ENCODE measurements at regions not wholly inside any gene's neighbourhood (a gene's known extent, or its start where the extent isn't known, plus 50 kb on each side); places are given as distances from the start of the nearest gene placed in this dataset.

DNA sequence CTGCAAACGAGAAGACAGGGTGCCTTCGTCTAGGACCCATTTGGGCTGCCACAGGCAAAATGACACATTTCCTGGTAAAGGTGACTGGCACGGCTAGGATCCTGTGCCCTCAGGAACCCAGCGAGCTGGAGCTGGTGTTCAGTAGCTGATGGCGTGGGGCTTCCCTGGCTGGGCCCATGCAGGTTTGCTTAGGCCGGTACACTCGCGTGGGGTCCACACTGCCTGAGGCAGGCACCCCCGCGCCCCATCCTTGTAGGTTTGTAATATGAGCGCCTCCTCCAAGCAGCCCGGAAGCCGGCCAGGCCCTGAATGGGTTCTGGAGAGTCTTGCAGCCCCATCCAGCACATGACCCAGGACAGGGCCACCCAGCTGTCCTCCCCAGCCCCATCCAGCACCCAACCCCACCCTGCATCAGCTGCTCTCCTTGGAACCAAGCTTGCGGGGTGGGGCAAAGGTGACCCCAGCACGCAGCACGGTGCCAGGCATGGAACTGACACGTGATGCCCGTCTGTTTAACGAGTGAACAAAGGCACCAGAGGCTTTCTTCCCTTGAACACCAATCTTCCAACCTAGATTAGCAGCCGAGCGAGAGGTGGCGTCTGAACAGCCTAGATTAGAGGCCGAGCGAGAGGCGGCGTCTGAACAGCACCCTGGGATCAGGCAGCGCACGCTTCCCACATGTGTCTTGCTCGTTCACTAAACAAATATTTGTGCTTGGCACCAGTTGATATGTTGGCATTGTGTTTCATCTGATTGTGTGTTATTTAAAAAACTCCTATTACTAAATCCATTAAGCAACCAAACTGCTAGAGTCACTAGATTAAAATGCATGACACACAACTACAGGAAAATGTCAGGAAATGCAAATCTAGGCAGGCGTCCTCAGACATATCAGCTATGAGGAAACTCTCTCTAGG lies 112.1 kb downstream of the DLL1 start:
- Histone ChIP-seq H4K20me1 (ENCODE audit: insufficient read depth, low read length) (no peaks in the 10 kb centered on the region), H3K9me3 (ENCODE audit: low read depth, low read length) (no peaks in the 10 kb centered on the region), H3K79me2 (ENCODE audit: insufficient read depth, low read length) (no peaks in the 10 kb centered on the region), H3K27me3 (ENCODE audit: insufficient read depth, low read length) (no peaks in the 10 kb centered on the region), H2AFZ (ENCODE audit: low read length) (no peak overlapping the region), H3K4me1 (ENCODE audit: insufficient read depth, low read length) (no peaks in the 10 kb centered on the region), H3K4me2 (ENCODE audit: insufficient read depth, low read length) (no peak overlapping the region), H3K36me3 (ENCODE audit: insufficient read depth, low read length) (no peaks in the 10 kb centered on the region), H3K4me3 (ENCODE audit: insufficient read depth, low read length) (no peak overlapping the region), H3K27ac (ENCODE audit: low read depth, low read length) (no peak overlapping the region)
- TF ChIP-seq, protein P1, sequence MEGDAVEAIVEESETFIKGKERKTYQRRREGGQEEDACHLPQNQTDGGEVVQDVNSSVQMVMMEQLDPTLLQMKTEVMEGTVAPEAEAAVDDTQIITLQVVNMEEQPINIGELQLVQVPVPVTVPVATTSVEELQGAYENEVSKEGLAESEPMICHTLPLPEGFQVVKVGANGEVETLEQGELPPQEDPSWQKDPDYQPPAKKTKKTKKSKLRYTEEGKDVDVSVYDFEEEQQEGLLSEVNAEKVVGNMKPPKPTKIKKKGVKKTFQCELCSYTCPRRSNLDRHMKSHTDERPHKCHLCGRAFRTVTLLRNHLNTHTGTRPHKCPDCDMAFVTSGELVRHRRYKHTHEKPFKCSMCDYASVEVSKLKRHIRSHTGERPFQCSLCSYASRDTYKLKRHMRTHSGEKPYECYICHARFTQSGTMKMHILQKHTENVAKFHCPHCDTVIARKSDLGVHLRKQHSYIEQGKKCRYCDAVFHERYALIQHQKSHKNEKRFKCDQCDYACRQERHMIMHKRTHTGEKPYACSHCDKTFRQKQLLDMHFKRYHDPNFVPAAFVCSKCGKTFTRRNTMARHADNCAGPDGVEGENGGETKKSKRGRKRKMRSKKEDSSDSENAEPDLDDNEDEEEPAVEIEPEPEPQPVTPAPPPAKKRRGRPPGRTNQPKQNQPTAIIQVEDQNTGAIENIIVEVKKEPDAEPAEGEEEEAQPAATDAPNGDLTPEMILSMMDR (IDR thresholded peaks at IDR 0.05; ENCODE audit: extremely low read depth, low read depth, low read length) = no peak
- peak; percentile 85 for DNase-seq (ENCODE audit: insufficient read length, low spot score, missing footprints)

DNA sequence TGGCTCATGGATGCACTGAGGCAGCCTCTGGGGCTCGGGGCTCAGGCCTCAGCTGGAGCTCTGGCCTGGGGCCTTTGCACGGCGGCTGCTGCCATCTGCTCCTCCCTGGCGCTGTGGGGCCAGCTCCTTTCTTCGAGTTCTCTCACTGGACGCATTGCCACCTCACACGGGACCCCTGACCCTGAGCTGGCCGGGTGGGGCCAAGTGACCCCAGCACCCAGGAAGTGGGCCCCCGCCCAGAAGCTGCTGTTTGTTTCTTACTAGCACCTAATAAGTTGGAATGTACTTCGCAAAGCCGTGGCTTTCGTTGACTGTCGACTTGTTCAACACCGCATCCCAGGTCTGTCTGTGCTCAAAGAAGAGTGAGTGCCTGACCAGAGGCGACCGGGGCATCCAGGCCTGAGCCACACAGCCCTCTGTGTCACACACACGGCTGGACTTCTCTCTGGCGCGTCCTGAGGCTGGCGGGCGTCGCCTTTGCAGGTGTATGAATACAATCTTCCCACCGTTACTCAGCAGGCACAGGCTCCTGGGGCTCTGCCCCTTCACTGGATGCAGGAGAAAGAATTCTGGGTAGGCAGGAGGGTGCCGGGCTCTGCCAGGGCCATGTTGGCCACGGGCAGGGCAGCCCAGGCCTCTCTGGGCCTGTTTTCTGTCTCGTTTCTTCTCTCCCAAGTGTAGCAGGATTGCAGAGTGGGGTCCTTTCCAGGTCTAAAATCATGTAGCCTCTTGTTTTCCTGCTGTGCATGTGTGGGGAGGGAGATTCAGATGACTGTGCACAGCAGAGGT lies 112.9 kb downstream of the DLL1 start:
- Histone ChIP-seq H3K4me3 (ENCODE audit: insufficient read depth, low read length) (no peak overlapping the region), H3K4me1 (ENCODE audit: insufficient read depth, low read length) (no peaks in the 10 kb centered on the region), H3K9me3 (ENCODE audit: low read depth, low read length) (no peaks in the 10 kb centered on the region), H3K27ac (ENCODE audit: low read depth, low read length) (no peak overlapping the region), H3K4me2 (ENCODE audit: insufficient read depth, low read length) (no peak overlapping the region), H3K27me3 (ENCODE audit: insufficient read depth, low read length) (no peaks in the 10 kb centered on the region), H2AFZ (ENCODE audit: low read length) (no peak overlapping the region), H3K36me3 (ENCODE audit: insufficient read depth, low read length) (no peaks in the 10 kb centered on the region), H4K20me1 (ENCODE audit: insufficient read depth, low read length) (no peaks in the 10 kb centered on the region), H3K79me2 (ENCODE audit: insufficient read depth, low read length) (no peaks in the 10 kb centered on the region)
- peak; percentile 51 for DNase-seq (ENCODE audit: insufficient read length, low spot score, missing footprints)
- TF ChIP-seq, protein P1 (IDR thresholded peaks at IDR 0.05; ENCODE audit: extremely low read depth, low read depth, low read length) = no peak

DNA sequence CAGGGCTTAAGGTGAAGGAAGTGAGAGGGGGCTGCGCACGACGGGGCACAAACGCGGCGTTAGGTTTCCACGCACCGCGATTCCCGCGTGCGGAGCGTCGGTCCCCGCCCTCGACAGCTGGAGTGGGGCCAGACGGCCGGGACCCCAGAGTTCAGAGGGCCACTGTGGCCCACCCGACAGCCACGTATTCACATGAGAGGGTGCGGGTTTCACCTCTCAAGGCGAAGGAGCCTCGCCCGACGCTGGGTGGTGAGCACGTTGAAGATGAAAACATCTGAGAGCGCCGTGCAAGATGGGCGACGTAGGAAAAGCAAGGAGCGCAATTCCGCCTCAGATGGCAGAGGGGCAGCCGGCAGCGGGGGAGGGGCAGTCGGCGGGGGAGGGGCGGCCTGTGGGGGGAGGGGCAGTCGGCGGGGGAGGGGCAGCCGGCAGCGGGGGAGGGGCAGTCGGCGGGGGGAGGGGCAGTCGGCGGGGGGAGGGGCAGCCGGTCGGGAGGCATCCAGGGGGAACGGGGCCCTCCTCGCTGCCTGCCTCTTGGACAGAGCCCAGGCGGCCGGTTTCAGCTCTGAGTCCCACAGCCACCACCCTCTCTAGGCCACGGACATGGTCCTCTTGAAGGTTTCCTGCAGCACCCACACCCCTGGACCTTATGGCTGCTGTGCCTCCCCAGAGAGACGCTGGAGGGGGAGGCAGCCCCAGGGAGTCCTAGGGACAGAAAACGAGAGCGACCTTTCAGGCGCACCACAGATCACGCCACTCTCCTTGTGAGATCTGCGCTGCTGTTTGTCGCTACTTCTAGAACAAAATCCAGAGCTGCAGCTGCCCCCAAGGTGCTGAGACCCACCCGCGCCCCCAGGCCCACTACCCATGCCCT lies 113.7 kb downstream of the DLL1 start:
- H3K27ac ChIP-seq (ENCODE audit: low read depth, low read length) = no peak overlapping the region
- DNase-seq (ENCODE audit: insufficient read length, low spot score, missing footprints) = peak; percentile 89
- H3K36me3 ChIP-seq (ENCODE audit: insufficient read depth, low read length) = no peaks in the 10 kb centered on the region
- no peak overlapping the region for H2AFZ ChIP-seq (ENCODE audit: low read length)
- H3K4me3 ChIP-seq (ENCODE audit: insufficient read depth, low read length) = no peak overlapping the region
- no peaks in the 10 kb centered on the region for H3K9me3 ChIP-seq (ENCODE audit: low read depth, low read length)
- H3K4me2 ChIP-seq (ENCODE audit: insufficient read depth, low read length) = no peak overlapping the region
- no peaks in the 10 kb centered on the region for H4K20me1 ChIP-seq (ENCODE audit: insufficient read depth, low read length)
- no peaks in the 10 kb centered on the region for H3K79me2 ChIP-seq (ENCODE audit: insufficient read depth, low read length)
- TF ChIP-seq, protein P1 (IDR thresholded peaks at IDR 0.05; ENCODE audit: extremely low read depth, low read depth, low read length) = no peak
- H3K27me3 ChIP-seq (ENCODE audit: insufficient read depth, low read length) = no peaks in the 10 kb centered on the region
- H3K4me1 ChIP-seq (ENCODE audit: insufficient read depth, low read length) = no peaks in the 10 kb centered on the region

All from osteoblast (primary cell).